HCT116 (cell line): ENCODE measurements at regions not wholly inside any gene's neighbourhood (a gene's known extent, or its start where the extent isn't known, plus 50 kb on each side); places are given as distances from the start of the nearest gene placed in this dataset.

Experiments used
- ATAC-seq: fragments of 200-7000 bp; cut with Tn5 transposase; 2 replicates; pipeline ENCODE4 v1.9.1; 2020; ENCODE audit warnings: mild to moderate bottlenecking, moderate library complexity
- BruUV-seq: library from RNA; stranded (reverse); fragments of 400-500 nt; replicated peaks from 2 replicates; lab custom pipeline; 2021; lab: Mats Ljungman, UMichigan
- CTCF ChIA-PET: fragments of 300-600 bp; sonication (Branson Sonifier 250); formaldehyde crosslinking; loops from one replicate; lab custom pipeline; 2021; ENCODE audit warnings: antibody characterized with exemption; lab: Charles Lee
- POLR2A ChIA-PET: fragments of 300-600, 350-600 bp; sonication (Branson Sonifier 250); formaldehyde crosslinking; loops from one replicate; lab custom pipeline; 2021; ENCODE audit warnings: antibody characterized with exemption; lab: Charles Lee
- RAD21 ChIA-PET, 2 experiments: fragments of 300-600 bp; sonication (Branson Sonifier 250); formaldehyde crosslinking; loops; one replicate each; lab custom pipeline; 2023; ENCODE audit warnings: low total read pairs in 2 of 2; ENCODE audit not compliant: uncharacterized antibody in 2 of 2, unreplicated experiment in 2 of 2, low non-redundant PET in 1 of 2; lab: Charles Lee
- DNase-seq: peaks from one replicate; pipeline ENCODE4 v3.0.0-alpha.2; 2010; ENCODE audit warnings: low read depth, low spot score
- H2AFZ ChIP-seq: fragments of 200-600 bp; shearing (Covaris generic), sonication (generic); 2 replicates; pipeline ENCODE4 v1.6.1; 2017; ENCODE audit warnings: low read depth, mixed run types, mixed read lengths, antibody characterized with exemption, low read length; ENCODE audit not compliant: poor library complexity, severe bottlenecking
- H3K27ac ChIP-seq: 2 replicates; pipeline ENCODE4 v1.5.1; 2012; ENCODE audit warnings: low read depth, low read length
- H3K27me3 ChIP-seq: fragments of 200-600 bp; sonication (generic); 2 replicates; pipeline ENCODE4 v1.6.1; 2016; ENCODE audit warnings: mixed run types, low read length, mixed read lengths; ENCODE audit not compliant: insufficient read depth
- H3K36me3 ChIP-seq, 2 experiments: fragments of 200-500 bp in 1 of 2; fragments of 200-600 bp in 1 of 2; sonication (Bioruptor generic) in 1 of 2; sonication (generic) in 1 of 2; 2 replicates each; pipeline versions ENCODE4 v1.5.1 to v1.6.1; 2014 to 2016; ENCODE audit warnings: low read length in 2 of 2, inconsistent platforms in 1 of 2, mixed read lengths in 1 of 2, mixed run types in 1 of 2; ENCODE audit not compliant: insufficient read depth in 2 of 2, control insufficient read depth in 1 of 2
- H3K4me1 ChIP-seq, 2 experiments: fragments of 200-600 bp in 1 of 2; sonication (generic) in 1 of 2; 2 replicates each; pipeline versions ENCODE4 v1.5.1 to v1.6.1; 2012 to 2017; ENCODE audit warnings: low read length in 2 of 2, inconsistent platforms in 1 of 2, mild to moderate bottlenecking in 1 of 2, mixed read lengths in 1 of 2, mixed run types in 1 of 2, moderate library complexity in 1 of 2; ENCODE audit not compliant: insufficient read depth in 2 of 2, control insufficient read depth in 1 of 2
- H3K4me2 ChIP-seq: fragments of 200-600 bp; sonication (generic); 2 replicates; pipeline ENCODE4 v1.6.1; 2017; ENCODE audit warnings: mixed run types, low read length, mixed read lengths
- H3K4me3 ChIP-seq, 2 experiments: fragments of 200-600 bp in 1 of 2; sonication (generic) in 1 of 2; replicated peaks in 1 of 2; 2 replicates each; pipeline ENCODE4 v1.5.1; 2011 to 2016; ENCODE audit warnings: low read length in 2 of 2, control low read depth in 1 of 2, low read depth in 1 of 2, mild to moderate bottlenecking in 1 of 2, mixed read lengths in 1 of 2, mixed run types in 1 of 2
- H3K79me2 ChIP-seq: fragments of 200-600 bp; sonication (generic); 2 replicates; pipeline ENCODE4 v1.6.1; 2017; ENCODE audit warnings: mild to moderate bottlenecking, mixed run types, low read length, moderate library complexity, mixed read lengths; ENCODE audit not compliant: insufficient read depth
- H3K9ac ChIP-seq: fragments of 200-600 bp; sonication (generic); 2 replicates; pipeline ENCODE4 v1.6.1; 2016; ENCODE audit warnings: low read length, mixed read lengths
- H3K9me2 ChIP-seq: fragments of 200-600 bp; sonication (generic), shearing (Covaris generic); 2 replicates; pipeline ENCODE4 v1.6.1; 2017; ENCODE audit warnings: mixed run types, mild to moderate bottlenecking, moderate library complexity; ENCODE audit not compliant: insufficient read depth
- H3K9me3 ChIP-seq, 2 experiments: fragments of 200-500 bp in 1 of 2; fragments of 200-600 bp in 1 of 2; sonication (Bioruptor generic) in 1 of 2; sonication (generic) in 1 of 2; 2 replicates each; pipeline ENCODE4 v1.6.1; 2014 to 2017; ENCODE audit warnings: low read length in 2 of 2, mixed read lengths in 2 of 2, inconsistent platforms in 1 of 2, low read depth in 1 of 2, mild to moderate bottlenecking in 1 of 2, mixed run types in 1 of 2, moderate library complexity in 1 of 2; ENCODE audit not compliant: control insufficient read depth in 1 of 2, insufficient read depth in 1 of 2
- H4K20me1 ChIP-seq: fragments of 200-600 bp; sonication (generic), shearing (Covaris generic); 2 replicates; pipeline ENCODE4 v1.6.1; 2017; ENCODE audit warnings: mixed run types, mild to moderate bottlenecking, moderate library complexity; ENCODE audit not compliant: insufficient read depth
- ATF3 ChIP-seq: IDR thresholded peaks from 2 replicates; pipeline ENCODE4 v1.6.1; 2012
- EGR1 ChIP-seq: IDR thresholded peaks from 2 replicates; pipeline ENCODE4 v1.6.1; 2012; ENCODE audit warnings: low read depth
- EZH2 ChIP-seq: fragments of 200-600 bp; sonication (generic); IDR thresholded peaks from 2 replicates; pipeline ENCODE4 v1.6.1; 2017; ENCODE audit warnings: antibody characterized with exemption, mixed run types
- FOSL1 ChIP-seq: IDR thresholded peaks from 2 replicates; pipeline ENCODE4 v1.6.1; 2012; ENCODE audit warnings: low read depth
- JUND ChIP-seq: IDR thresholded peaks from 2 replicates; pipeline ENCODE4 v1.6.1; 2012
- POLR2A ChIP-seq: IDR thresholded peaks from 2 replicates; pipeline ENCODE4 v1.7.0; 2011; ENCODE audit warnings: borderline replicate concordance; ENCODE audit not compliant: insufficient read depth, insufficient read length; ENCODE audit errors: extremely low read depth
- REST ChIP-seq: IDR thresholded peaks from 2 replicates; pipeline ENCODE4 v1.6.1; 2012; ENCODE audit warnings: low read depth
- SP1 ChIP-seq: IDR thresholded peaks from 2 replicates; pipeline ENCODE4 v1.6.1; 2012; ENCODE audit warnings: low read depth
- SRF ChIP-seq: IDR thresholded peaks from 2 replicates; pipeline ENCODE4 v1.6.1; 2012; ENCODE audit warnings: low read depth
- ZBTB33 ChIP-seq: IDR thresholded peaks from 2 replicates; pipeline ENCODE4 v1.6.1; 2011; ENCODE audit warnings: mild to moderate bottlenecking, low read length, moderate library complexity; ENCODE audit not compliant: insufficient replicate concordance; ENCODE audit errors: extremely low read depth
- ZFX ChIP-seq: fragments of 450-650 bp; IDR thresholded peaks from 2 replicates; pipeline ENCODE4 v1.6.1; 2017
- ZNF274 ChIP-seq: fragments of 200-500 bp; sonication (Bioruptor generic); IDR thresholded peaks from 2 replicates; pipeline ENCODE4 v1.6.1; 2014; ENCODE audit warnings: mild to moderate bottlenecking, low read depth, low read length, inconsistent platforms
- intact Hi-C: fragments of 100-400 bp; cut with micrococcal nuclease; formaldehyde crosslinking; loops from 2 replicates; pipeline ENCODE4 v1.10.0; 2022

- no peak for TF ChIP-seq ZBTB33
- TF ChIP-seq, all 23 proteins: peak for 0
These were observed 55.5 kb upstream of the C1QTNF9B start (continued) for GRCh38 chr13:23952796-23953195.

DNA sequence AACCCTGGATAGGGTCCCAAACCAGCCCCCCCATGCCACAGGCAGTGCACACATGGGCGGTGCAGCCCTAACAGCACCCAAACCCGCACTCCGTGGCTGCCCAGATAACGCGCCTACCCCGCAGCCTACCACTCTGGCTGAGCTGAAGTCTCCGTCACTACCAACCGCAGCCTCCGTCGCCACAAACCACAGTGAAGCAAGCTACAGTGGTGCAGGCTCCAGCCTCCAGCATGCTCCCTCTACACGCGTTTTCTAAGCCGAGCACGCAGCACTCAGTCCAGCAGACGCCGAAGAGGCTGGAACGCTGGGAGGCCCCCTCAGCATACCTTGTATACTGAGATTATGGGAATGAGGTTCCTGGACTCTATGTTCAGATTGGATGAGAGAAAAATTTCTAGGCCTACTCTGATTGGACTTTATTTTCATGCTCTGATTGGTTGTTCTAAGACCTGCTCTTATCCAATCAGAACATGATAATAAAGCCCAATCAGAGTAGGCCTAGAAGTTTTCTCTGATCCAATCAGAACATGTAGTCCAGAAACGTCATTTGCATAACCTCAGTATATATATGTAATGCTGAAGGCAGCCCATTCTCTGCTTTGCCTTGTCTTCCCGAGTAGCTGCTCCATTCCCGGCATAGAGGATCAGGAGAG, 56.7 kb upstream of the C1QTNF9B start:
- Histone ChIP-seq H3K27me3 (no peaks in the 10 kb centered on the region), H3K27ac (no peak overlapping the region), H3K9me2 (no peaks in the 10 kb centered on the region), H4K20me1 (no peaks in the 10 kb centered on the region), H3K9ac (no peak overlapping the region), H3K4me1 (peaks cover 0 to 11% of the 10 kb centered on the region in 2 experiments; a peak in 2 of 4 replicates), H3K79me2 (no peaks in the 10 kb centered on the region), H3K36me3 (no peaks in the 10 kb centered on the region), H2AFZ (no peak overlapping the region), H3K4me3 (no peak overlapping the region), H3K9me3 (no peaks in the 10 kb centered on the region), H3K4me2 (no peak overlapping the region)
- ATAC-seq (no peak), DNase-seq (no peak)
- BruUV-seq = no TSS peak
- CTCF ChIA-PET = no interaction called here
- POLR2A ChIA-PET = no interaction called here
- intact Hi-C loops = no loop called here
- RAD21 ChIA-PET = no interaction called here
- no peak for TF ChIP-seq SP1
- no peak for TF ChIP-seq ATF3
- TF ChIP-seq JUND = no peak
- TF ChIP-seq FOSL1 = no peak
- no peak for TF ChIP-seq REST
- no peak for TF ChIP-seq ZFX
- no peak for TF ChIP-seq EZH2
- TF ChIP-seq EGR1 = no peak
- no peak for TF ChIP-seq ZNF274
- TF ChIP-seq POLR2A = no peak
- TF ChIP-seq SRF = no peak
